ENCODE measurements at regions not wholly inside any gene's neighbourhood (a gene's known extent, or its start where the extent isn't known, plus 50 kb on each side); places are given as distances from the start of the nearest gene placed in this dataset.

GRCh38 chr9:88800329-88800682, 191.0 kb upstream of the S1PR3 start:
- TF ChIP-seq, protein P1, sequence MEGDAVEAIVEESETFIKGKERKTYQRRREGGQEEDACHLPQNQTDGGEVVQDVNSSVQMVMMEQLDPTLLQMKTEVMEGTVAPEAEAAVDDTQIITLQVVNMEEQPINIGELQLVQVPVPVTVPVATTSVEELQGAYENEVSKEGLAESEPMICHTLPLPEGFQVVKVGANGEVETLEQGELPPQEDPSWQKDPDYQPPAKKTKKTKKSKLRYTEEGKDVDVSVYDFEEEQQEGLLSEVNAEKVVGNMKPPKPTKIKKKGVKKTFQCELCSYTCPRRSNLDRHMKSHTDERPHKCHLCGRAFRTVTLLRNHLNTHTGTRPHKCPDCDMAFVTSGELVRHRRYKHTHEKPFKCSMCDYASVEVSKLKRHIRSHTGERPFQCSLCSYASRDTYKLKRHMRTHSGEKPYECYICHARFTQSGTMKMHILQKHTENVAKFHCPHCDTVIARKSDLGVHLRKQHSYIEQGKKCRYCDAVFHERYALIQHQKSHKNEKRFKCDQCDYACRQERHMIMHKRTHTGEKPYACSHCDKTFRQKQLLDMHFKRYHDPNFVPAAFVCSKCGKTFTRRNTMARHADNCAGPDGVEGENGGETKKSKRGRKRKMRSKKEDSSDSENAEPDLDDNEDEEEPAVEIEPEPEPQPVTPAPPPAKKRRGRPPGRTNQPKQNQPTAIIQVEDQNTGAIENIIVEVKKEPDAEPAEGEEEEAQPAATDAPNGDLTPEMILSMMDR (IDR thresholded peaks at IDR 0.05; ENCODE audit: low read depth, low read length) = no peak
- TF ChIP-seq MAX (IDR thresholded peaks at IDR 0.05; ENCODE audit: low read depth, low read length) (no peak), POLR2A (IDR thresholded peaks at IDR 0.05; ENCODE audit: extremely low read depth, insufficient read length) (no peak)

Measured in NB4 (cell line).